ENCODE measurements at regions not wholly inside any gene's neighbourhood (a gene's known extent, or its start where the extent isn't known, plus 50 kb on each side); places are given as distances from the start of the nearest gene placed in this dataset.

- Histone ChIP-seq H3K79me2 (ENCODE audit: insufficient read depth, low read length) (no peaks in the 10 kb centered on the region), H3K27me3 (ENCODE audit: low read length) (no peaks in the 10 kb centered on the region), H3K4me3 (ENCODE audit: insufficient read depth, low read length, poor library complexity, severe bottlenecking) (no peak overlapping the region), H3K9ac (ENCODE audit: low read length) (no peak overlapping the region), H3K27ac (ENCODE audit: low read depth, low read length) (no peak overlapping the region), H2AFZ (ENCODE audit: low read depth, low read length, severe bottlenecking) (no peak overlapping the region), H3K9me2 (replicated peaks; ENCODE audit: insufficient read depth, low read length) (no peaks in the 10 kb centered on the region), H3K9me3 (ENCODE audit: insufficient read depth, low read length) (no peaks in the 10 kb centered on the region), H3K36me3 (ENCODE audit: low read length) (no peaks in the 10 kb centered on the region), H3F3A (ENCODE audit: insufficient read depth) (no peaks in the 10 kb centered on the region), H3K4me2 (ENCODE audit: low read depth, low read length, poor library complexity, severe bottlenecking) (no peak overlapping the region), H4K20me1 (ENCODE audit: low read depth, low read length) (no peaks in the 10 kb centered on the region)
- TF ChIP-seq, protein P1, sequence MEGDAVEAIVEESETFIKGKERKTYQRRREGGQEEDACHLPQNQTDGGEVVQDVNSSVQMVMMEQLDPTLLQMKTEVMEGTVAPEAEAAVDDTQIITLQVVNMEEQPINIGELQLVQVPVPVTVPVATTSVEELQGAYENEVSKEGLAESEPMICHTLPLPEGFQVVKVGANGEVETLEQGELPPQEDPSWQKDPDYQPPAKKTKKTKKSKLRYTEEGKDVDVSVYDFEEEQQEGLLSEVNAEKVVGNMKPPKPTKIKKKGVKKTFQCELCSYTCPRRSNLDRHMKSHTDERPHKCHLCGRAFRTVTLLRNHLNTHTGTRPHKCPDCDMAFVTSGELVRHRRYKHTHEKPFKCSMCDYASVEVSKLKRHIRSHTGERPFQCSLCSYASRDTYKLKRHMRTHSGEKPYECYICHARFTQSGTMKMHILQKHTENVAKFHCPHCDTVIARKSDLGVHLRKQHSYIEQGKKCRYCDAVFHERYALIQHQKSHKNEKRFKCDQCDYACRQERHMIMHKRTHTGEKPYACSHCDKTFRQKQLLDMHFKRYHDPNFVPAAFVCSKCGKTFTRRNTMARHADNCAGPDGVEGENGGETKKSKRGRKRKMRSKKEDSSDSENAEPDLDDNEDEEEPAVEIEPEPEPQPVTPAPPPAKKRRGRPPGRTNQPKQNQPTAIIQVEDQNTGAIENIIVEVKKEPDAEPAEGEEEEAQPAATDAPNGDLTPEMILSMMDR (IDR thresholded peaks at IDR 0.05; ENCODE audit: insufficient read depth, low read length, poor library complexity, severe bottlenecking) = no peak
These were observed 60.6 kb upstream of the TMEM215 start for GRCh38 chr9:32722704-32723103.

GRCh38 chr9:32723789-32724325 lies 59.5 kb upstream of the TMEM215 start:
- Histone ChIP-seq H3K36me3 (ENCODE audit: low read length) (no peaks in the 10 kb centered on the region), H3F3A (ENCODE audit: insufficient read depth) (no peaks in the 10 kb centered on the region), H3K9me3 (ENCODE audit: insufficient read depth, low read length) (no peaks in the 10 kb centered on the region), H2AFZ (ENCODE audit: low read depth, low read length, severe bottlenecking) (no peak overlapping the region), H3K4me2 (ENCODE audit: low read depth, low read length, poor library complexity, severe bottlenecking) (no peak overlapping the region), H3K9ac (ENCODE audit: low read length) (no peak overlapping the region), H3K79me2 (ENCODE audit: insufficient read depth, low read length) (no peaks in the 10 kb centered on the region), H3K4me3 (ENCODE audit: insufficient read depth, low read length, poor library complexity, severe bottlenecking) (no peak overlapping the region), H3K27ac (ENCODE audit: low read depth, low read length) (no peak overlapping the region), H3K9me2 (replicated peaks; ENCODE audit: insufficient read depth, low read length) (no peaks in the 10 kb centered on the region), H4K20me1 (ENCODE audit: low read depth, low read length) (no peaks in the 10 kb centered on the region), H3K27me3 (ENCODE audit: low read length) (no peaks in the 10 kb centered on the region)
- TF ChIP-seq, protein P1 (IDR thresholded peaks at IDR 0.05; ENCODE audit: insufficient read depth, low read length, poor library complexity, severe bottlenecking) = no peak
- TF ChIP-seq EZH2phosphoT487 (conservative IDR thresholded peaks at IDR 0.05; ENCODE audit: low read length) = no peak

DNA sequence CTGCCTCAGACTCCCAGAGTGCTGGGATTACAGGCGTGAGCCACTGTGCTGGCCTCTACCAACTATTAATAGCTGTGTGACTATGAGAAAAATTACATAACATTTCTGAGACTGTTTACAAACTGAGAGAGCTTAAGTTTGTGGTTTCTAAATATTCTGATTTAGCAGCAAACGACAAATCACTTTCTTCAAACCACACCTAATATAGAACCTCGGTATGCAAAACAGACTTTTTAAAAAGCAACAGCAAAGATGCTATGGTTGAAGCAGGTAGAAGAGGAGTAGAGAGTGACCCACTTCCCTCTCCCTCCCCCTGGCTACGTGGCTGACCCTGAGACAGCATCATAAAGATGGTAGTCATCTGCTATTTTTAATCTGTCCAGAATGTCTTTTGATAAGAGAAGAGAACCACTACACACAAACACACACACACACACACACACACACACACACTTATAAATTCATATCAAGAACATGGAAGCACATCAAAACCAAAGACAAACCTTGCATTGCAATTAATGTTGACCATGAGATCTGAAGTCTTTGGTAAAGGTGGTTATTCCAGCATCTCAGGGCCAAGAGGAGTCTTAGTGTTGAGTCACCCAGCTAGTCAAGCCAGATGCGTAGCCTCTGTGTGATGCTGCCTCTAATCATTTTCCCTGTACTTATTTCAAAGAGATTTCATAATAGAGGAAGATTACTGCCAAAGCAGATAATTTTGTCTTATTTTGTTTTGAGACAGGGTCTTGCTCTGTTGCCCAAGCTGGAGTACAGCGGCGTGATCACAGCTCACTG lies 58.1 kb upstream of the TMEM215 start:
- Histone ChIP-seq H3K9me3 (ENCODE audit: insufficient read depth, low read length) (no peaks in the 10 kb centered on the region), H3K79me2 (ENCODE audit: insufficient read depth, low read length) (no peaks in the 10 kb centered on the region), H3K9ac (ENCODE audit: low read length) (no peak overlapping the region), H3K27ac (ENCODE audit: low read depth, low read length) (no peak overlapping the region), H3K27me3 (ENCODE audit: low read length) (no peaks in the 10 kb centered on the region), H3F3A (ENCODE audit: insufficient read depth) (no peaks in the 10 kb centered on the region), H3K36me3 (ENCODE audit: low read length) (no peaks in the 10 kb centered on the region), H3K4me3 (ENCODE audit: insufficient read depth, low read length, poor library complexity, severe bottlenecking) (no peak overlapping the region), H3K9me2 (replicated peaks; ENCODE audit: insufficient read depth, low read length) (no peaks in the 10 kb centered on the region), H4K20me1 (ENCODE audit: low read depth, low read length) (no peaks in the 10 kb centered on the region), H2AFZ (ENCODE audit: low read depth, low read length, severe bottlenecking) (no peak overlapping the region), H3K4me2 (ENCODE audit: low read depth, low read length, poor library complexity, severe bottlenecking) (no peak overlapping the region)
- no peak for TF ChIP-seq EZH2phosphoT487 (conservative IDR thresholded peaks at IDR 0.05; ENCODE audit: low read length)
- TF ChIP-seq, protein P1 (IDR thresholded peaks at IDR 0.05; ENCODE audit: insufficient read depth, low read length, poor library complexity, severe bottlenecking) = no peak

All from SU-DHL-6 (cell line).